ENCODE measurements at regions not wholly inside any gene's neighbourhood (a gene's known extent, or its start where the extent isn't known, plus 50 kb on each side); places are given as distances from the start of the nearest gene placed in this dataset.
A peak's percentile ranks its signal among the peaks of the same experiment; 100 is the strongest.

DNA sequence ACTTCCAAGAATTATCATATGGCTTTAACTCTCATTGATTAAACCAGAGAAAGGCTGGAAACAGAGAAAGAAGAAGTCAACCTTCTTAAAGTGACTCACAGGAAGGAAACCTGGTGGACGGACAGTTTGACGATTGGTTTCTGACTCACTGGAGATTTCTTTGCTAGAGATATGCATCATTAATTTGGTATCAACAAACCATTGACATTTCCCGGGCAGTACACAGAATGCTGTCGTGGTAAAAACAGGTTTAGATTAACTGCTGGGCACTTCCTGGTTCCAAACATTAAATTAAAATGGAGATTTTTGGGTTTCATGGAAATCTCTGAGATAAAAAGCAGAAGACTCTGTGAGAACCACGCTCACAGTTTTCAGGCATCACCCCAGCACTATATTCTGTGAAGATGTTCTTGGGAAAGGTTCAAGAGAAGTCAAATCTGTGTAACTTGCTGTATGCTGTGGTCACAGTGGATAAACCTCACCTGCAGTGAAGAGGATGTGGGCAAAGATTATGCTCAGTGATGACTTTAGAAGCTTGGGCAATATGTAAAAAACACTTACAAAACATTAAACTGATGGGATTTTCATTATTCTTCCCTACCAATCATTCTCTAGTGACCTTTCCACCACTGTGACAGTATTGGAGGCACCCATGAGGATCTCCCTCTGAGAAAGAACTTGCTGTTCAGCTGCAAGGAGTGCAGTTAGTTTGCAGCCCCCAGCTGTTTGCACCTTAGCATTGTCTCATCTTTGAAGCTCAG, 61.1 kb upstream of the CD44 start:
- peak; percentile 71 for DNase-seq (ENCODE audit: low spot score)

- no peak for DNase-seq (ENCODE audit: low spot score)
These were observed 60.6 kb upstream of the CD44 start for GRCh38 chr11:35078470-35078735.

DNA sequence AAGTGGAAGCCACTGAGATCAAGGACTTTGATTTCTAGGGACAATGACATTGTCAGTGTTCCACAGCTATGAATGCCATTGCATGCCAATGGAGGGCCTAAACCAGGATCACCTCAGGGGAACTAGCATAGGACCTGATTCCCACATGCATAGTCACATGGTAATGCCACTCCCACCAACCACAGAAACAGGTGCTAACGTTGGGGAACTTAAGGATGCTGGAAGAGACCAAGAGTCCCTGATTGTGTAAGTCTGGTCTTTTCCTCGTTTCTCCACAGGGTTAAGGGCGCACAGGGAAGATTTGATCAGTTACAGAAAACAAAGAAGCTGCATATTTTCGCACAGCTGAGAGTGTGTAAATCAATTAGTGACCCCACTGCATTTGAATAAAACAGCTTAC, 59.4 kb upstream of the CD44 start:
- no peak for DNase-seq (ENCODE audit: low spot score)

GRCh38 chr11:35082321-35083180, 56.4 kb upstream of the CD44 start:
- DNase-seq (ENCODE audit: low spot score) = peak; percentile 90

DNA sequence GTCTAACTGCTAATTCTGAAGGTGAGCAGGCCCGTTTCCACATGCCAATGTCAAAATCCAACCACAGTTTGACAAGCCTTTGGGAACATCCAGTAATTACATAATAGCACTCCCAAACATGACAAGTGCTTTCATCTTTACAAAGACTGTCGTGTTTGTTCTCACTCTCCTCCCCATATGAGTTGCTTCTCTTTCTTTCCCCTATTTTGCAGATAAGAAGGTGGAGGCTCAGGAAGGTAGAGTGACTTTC, 55.9 kb upstream of the CD44 start:
- DNase-seq (ENCODE audit: low spot score) = no peak

DNA sequence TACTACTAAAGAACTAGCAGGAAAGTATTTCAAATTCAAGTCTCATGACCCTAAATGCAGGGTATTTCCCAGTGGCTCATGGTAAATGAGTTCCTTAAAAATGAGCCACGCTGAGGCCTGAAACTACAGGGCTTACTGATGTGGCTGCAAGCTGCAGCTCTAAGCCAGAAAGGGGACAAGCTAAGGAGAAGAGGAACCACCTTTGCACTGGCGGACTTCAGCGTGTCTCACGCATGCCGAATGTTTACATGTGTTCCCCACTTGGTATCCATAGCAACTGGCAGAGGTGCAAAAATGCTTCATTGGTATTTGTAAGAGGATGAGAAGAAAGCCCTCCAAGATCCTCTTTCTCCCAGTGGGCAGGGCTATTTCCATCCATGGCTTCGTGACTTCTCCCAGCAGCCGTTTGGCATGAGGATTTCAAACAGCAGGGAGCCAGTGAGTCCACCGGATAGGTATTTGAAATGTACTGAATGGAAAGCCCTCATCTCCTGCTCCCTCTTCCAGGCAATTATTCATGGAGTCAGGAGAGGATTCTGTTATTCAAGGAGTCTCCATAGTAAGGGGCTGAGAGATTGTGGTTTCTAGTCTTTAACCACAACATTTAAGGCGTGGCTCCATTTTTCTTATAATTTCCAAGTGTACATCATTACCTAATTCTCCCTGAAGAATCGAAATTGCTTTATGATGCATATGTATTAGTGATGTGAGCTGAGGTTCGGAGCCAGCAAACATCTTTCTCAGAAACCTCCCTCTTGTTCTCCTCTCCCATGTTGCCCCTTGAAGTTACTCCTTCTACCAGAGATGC, 55.3 kb upstream of the CD44 start:
- peak; percentile 28 for DNase-seq (ENCODE audit: low spot score)

GRCh38 chr11:35084817-35085440, 54.0 kb upstream of the CD44 start:
- no peak for DNase-seq (ENCODE audit: low spot score)

GRCh38 chr11:35085531-35086165, 53.3 kb upstream of the CD44 start:
- no peak for DNase-seq (ENCODE audit: low spot score)

- no peak for DNase-seq (ENCODE audit: low spot score)
These were observed 51.3 kb upstream of the CD44 start for GRCh38 chr11:35087648-35088047.

DNA sequence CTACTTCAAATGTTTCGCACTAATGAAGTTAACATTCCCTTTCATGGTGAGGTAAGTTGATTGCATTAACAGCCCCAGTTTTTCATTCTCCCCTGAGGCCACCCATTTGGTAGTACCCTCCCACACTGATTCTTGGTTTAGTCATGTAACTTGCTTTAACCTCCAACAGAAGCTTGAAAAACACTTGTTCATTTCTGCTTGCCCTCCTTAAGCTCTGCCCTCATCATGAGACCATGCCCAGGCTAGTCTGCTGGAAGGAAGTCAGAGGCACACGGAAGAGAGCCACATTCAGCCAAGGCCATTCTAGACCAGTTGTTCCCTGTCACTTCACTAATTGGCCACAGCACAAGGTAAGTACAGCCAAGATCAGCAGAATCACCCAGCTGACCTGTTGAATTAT, 50.7 kb upstream of the CD44 start:
- no peak for DNase-seq (ENCODE audit: low spot score)

- DNase-seq (ENCODE audit: low spot score) = no peak
These were observed 50.3 kb upstream of the CD44 start for GRCh38 chr11:35088676-35089075.
